GM18498 (cell line): ENCODE measurements at regions not wholly inside any gene's neighbourhood (a gene's known extent, or its start where the extent isn't known, plus 50 kb on each side); places are given as distances from the start of the nearest gene placed in this dataset.

Source experiments
- ATAC-seq: cut with Tn5 transposase; IDR thresholded peaks from one replicate; pipeline ENCODE4 v1.9.1; 2021; ENCODE audit warnings: mild to moderate bottlenecking, moderate library complexity; ENCODE audit not compliant: unreplicated experiment

DNA sequence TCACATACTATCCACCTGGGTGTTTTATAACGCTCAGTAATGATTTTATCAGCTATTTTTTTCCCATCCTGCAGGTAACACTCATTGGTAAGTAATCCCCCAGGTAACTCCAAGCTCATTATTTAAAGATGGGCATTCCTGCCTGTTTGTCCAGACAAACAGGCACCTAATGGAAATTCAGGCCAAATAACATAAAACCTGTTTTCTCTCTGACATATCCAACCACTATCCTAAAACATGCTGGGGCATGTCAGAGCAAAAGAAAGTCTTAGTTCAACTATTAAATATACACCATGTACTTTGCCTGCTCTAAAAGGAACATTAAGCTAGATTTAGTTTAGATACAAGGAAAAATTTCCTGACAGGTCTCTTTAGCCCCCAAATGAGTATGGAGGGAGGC lies 987.7 kb downstream of the TTLL7 start:
- ATAC-seq: no peak

DNA sequence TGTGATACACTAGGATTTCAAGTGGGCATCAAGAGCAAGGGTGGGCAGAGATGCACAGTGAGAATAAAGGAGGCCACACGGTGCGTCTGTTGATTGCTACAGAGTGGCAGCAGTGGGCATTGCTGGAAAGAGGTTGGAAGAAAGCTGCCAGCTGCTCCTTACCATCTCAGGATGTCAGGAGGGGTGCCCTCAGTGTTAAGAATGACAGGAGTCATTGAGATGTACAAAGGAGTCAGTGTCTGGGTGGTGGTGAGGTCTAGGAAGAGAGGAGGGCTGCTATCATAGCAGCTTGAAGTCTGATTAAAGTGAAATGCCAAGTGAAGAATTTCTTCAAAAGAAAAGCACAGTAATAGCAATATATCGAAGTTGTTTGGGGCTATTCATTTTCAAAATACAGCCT lies 992.7 kb downstream of the TTLL7 start:
- no peak for ATAC-seq

DNA sequence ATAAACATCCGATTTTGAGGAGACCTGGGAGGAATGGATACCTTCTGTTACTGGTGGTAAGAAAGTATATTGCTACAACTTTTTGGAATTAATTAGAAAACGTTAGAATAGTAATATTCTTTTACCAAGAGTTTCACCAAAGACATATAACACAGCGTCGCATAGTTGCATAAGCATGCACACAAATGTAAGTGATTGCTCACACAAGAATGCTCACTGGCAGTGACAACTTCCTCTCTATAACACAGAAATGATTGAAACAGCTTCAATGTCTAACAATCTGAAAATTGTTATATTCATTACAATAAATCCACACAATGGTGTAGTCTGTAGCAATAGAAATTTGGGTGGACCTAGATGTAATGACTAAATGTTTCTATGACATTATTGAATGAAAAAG lies 998.6 kb downstream of the TTLL7 start:
- no peak for ATAC-seq

DNA sequence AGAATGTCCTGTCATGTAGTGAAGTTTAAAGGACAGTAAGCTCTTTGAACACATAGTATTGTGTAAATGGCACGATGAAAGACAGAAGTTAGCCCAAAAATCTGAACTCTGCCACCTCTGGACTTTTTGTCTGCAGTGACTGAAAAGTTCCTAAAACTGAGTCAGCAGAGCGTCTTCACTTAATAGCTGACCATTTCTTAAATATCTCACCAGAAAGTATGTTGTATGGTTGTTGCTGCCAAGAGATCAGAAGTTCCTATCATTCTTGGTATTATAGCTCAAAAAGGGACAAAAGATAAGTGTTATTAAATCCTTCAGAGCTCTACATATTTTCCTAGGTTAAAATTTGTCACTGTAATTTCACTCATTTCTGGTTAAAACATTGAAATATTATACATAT lies 1003.0 kb downstream of the TTLL7 start:
- ATAC-seq: no peak

DNA sequence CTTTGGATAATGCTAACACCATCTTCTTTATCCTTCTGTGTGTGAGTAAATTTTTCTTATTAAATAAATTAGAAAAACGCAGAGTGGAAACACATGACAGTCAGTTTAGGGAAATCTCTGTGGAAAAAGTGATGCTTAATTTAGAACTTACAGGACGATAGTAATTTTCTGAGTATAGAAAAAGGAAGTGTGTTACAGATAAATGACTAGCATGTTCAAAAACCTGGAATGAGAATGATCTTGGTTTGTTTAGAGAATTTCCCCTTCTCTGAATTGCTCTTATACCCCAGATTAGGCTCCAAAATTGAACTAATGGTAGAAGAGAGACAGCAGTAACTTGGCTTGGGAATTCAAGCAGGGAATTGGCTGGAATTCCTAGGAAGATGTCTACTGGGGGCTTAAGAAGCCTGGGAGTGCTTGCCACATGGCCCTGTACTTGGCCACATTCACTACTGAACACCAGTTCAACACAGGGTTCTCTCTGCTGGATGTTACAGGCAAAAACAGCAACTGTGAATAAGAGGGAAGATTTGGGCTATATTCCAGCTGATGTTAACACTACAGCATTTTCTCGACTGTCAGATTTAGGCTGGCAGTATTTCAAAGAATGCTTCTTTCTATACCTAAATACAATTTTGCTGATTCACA lies 1004.2 kb downstream of the TTLL7 start:
- no peak for ATAC-seq

DNA sequence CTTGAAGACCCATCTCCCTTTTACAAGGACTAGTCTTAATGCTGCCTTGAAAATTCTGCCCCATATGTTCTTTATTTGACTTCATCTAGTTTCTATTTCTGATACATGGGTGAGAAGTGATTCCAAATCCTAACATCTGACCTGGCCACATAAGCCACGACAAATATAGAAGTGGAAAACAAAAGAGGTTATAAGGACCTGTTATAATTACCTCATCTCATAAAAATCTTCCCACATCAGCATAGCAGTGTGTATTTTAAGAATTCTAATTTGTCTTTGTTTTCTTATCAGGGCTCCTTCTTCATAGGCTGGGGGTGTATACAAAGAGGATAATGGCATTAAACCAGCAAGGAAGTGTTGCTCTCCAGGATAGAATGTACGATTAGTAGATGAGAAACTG lies 1007.4 kb downstream of the TTLL7 start:
- ATAC-seq: no peak

DNA sequence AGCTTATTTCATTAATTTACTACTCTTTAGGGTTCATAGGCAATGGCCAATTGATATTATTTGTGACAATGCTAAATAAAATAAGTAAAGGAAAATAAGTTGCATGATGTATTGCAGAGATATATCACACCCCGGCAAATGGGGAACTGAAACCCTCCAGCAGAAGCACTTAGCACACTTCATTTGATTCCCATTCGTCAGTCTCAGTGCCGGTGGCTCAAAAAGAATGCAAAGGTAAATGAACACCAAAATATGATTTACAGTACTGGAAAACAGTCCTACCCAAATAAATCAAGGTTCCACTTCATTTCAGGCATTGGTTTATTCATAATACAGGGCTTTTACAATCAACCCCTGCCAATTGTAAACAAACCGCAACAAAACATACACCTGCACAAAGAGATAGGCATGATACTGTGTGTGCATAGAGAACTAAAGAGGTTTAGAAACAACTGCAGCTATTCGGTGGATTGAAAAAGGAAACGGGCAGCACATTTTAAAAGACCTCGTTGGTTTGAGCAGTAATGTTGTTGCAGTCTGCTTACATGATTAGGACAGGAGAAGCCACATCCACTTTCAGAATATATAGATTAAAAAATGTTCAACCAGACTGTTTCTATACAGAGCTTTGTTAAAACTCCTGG lies 1019.2 kb downstream of the TTLL7 start:
- ATAC-seq: peak; percentile 99

DNA sequence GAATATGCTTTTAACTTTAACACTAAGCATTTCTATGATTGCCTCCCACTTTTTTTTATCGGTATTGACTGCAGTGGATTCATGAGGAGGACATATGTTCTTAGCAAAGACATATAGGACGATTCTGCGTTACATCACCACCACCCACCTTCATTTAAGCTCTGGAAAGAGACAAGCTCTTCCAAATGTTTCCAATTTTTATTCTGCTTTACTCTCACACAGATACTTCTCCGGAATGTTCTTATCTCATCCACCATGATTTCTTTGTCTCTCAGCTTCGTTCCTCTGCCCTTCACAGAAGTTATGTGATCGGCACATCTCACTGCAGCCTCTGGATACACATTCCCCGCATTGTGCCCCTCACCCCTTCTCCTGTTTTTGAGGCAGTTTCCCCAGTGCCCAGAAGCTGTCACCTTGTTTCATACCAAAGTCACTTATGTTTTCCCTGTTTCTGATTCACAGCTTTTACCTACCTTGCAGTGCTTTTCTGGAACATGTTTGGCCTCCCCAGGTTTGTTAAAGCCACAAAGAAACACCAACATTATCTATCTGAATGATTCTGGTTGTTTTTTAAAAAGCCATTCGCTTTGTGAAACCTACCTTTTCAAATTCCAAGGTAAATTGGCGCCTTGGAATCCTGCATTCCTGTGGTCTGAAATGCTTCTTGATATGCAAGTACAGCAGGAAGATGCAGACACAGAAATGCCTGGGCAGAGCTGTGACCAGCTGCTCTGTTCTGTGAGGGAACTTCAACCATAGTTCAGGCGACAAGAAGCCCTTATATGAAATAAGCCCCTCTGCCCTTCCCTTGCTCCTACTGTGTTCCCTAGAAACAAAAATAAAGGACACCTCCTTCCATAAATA lies 1020.2 kb downstream of the TTLL7 start:
- ATAC-seq: no peak

DNA sequence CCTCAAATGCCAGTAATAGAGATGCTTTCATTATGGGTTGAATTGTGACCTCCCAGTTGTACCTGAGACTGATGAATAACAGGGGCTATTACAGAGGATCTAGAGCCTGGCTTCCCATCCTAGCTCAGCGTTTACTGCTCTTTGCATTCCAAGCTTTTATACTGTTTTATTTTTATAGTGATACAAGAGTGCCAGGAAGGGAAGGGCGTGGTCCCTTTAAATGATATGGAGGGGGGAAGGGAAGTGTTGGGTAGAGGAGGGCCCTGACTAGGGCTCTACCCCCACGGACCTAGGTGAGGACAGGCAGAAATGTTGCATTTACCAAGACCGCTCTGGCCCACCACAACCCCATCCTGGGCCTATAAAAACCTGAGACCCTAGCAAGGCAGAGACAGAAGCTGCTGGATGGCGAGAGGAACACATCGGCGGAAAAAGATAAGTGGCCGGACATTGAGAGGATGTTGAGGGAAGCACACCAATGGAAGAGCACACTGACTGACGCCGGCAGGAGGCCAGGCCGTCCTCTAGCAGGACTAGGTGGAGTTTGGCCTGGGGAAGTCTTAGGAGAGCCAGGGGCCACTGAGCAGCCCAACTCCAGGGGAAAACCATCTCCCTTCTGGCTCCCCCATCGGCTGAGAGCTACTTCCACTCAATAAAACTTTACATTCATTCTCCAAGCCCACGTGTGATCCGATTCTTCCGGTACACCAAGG lies 1025.9 kb downstream of the TTLL7 start:
- ATAC-seq: no peak

DNA sequence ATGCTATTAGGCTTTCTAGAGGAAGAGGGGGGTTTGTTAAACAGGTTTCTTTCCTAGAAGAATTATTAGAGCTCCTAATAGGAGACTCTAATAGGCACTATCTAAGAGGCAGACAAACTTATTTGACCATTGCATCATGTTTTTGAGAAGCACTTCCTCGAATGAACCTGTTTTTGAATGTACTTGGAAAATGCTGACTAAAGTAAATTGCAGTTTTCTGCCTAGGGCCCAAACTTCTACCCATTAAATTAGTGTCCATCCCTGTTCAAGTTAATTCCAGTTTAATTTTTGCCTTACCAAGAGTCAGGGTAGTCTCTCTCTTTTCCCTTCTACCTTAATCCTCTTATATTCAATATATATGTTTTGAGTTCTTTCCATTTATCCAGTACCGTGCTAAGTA lies 1029.6 kb downstream of the TTLL7 start:
- ATAC-seq: no peak

DNA sequence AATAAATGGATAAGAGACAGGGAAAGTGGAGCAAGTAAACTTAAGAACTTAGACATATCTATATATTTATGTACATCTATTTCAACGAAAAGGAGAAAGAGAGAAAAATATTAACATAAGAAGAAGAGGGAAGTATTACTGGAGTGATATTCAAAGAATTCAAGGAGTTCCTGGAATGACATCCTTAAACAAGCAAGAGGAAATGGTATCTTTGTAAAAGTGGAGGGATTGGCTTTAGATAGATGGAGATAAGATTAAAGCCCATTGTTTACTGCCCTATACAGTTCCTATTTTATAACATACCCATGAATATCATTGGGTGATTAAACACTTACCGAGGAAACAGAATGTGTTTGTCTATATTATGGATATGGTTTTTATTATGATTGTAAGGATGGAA lies 1036.3 kb downstream of the TTLL7 start:
- no peak for ATAC-seq

DNA sequence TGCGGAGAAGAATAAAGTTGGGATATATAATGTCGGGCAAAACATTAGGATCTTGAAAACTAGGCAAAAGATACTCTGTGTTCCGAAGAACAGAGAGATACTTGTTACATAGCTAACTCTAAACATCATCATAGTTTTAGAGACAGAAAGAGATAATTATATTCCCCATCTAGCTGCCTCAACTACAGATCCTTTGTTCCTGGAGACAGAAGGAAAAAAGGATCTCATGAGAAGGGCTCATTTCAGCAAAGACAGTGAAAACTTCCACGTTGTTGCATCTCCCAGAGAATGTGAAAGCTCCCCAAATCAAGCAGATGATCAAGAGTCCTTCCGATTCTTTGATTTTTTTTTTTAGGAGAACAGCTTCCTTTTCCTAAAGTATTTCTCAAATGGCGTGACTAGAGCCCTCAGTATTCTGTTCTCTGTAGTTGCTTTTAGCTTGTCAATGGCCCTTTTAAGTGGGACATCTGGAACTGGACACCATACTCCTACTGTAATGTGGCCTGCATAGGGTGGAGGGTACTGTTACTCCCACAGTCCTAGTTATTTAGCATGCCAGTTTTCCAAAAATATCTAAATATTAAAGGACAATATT lies 1048.2 kb downstream of the TTLL7 start:
- no peak for ATAC-seq

DNA sequence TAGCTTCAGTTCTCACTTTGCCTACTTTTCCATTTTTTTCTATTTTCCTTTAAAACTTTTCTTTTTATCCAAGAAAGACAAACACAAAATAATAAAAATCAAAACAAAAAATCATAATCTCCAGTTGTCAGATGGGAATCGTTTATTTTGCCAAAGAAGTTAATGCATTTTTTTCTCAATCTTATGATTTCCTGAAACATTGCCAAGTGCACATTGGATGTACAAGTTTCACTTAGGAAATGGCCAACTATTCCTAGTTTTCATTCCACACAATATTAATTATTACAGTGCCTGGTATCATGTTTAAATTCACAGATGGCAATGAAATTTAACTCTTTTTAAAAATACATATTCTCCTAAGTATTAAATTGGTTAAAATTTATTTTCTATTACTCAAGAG lies 1050.5 kb downstream of the TTLL7 start:
- ATAC-seq: no peak

DNA sequence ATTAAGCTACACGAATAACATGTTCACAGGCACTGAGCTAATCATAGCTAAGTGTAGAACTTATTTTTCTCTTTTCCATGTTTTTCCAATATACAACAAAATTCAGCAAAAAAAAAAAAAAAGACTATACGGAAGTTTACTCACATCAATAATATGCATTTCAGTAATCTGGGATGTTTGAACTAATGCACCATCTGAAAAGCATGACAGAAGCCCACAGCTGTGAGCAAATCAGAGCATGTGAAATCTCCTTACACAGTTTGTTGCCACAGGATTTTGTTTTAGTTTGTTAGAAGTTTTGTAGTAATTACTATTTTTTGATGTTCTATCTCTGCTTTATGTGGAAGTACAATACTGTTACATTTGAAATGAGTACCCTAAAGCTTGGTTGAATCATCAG lies 1051.7 kb downstream of the TTLL7 start:
- no peak for ATAC-seq

DNA sequence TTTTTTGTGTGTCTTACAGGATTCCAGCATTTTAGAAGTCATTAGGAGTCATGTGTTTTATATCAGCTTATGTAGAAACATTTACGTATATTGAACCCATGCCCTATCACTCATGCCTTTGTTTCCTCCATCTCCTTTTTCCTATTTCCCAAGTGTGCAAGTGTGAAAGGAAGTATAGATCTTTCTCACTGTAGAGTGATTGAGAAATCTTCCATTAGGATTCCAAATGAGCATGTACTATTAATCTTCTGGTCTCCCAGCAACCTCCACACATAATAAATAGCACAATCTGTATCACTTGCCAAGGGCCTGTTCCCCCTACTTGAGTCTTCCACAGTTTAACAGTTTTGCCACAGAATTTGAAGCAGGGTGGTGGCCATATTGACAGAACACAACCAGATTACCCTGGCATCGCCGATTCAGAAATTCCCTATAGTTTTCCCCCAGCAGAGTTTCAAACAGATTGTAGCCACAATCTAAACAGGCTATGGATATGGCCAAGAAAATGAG lies 1052.8 kb downstream of the TTLL7 start:
- ATAC-seq: no peak

DNA sequence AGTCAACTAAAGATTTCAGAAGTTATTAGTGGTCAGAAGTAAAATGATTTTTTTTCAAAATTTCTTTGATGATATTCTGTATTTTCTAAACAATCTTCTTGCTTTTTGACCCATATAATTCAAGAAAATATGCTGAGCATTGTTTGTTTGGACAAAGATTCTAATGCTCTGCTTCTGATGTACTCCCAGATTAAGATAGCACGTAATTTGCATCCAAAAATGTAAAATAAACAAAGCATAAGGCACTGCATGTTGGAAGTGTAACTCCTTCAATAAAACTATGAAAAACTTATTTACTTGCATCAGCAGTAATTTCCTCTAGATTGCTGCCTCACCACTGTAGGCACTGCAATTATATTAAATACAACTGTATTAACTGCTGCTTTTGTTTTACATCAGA lies 1054.1 kb downstream of the TTLL7 start:
- no peak for ATAC-seq

DNA sequence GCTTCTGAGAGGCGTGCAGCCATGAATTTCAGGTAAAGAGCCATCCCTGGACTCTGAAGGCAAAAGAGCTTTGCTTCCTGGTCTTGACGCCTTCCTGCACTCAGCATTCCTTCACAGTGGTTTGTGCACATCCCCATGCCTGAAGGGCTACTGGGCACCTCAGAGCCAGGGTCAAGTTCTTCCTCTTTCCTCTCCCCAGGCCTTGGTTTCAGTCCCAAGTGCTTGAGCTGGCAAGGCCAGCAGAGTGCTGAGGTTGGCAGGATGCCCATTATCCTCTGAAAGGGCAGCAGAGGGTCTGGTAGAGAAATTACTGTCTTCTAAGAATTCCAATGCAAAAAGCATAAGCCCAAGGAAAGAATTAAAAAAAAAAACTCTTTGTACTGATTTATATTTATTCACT lies 1064.9 kb downstream of the TTLL7 start:
- no peak for ATAC-seq

DNA sequence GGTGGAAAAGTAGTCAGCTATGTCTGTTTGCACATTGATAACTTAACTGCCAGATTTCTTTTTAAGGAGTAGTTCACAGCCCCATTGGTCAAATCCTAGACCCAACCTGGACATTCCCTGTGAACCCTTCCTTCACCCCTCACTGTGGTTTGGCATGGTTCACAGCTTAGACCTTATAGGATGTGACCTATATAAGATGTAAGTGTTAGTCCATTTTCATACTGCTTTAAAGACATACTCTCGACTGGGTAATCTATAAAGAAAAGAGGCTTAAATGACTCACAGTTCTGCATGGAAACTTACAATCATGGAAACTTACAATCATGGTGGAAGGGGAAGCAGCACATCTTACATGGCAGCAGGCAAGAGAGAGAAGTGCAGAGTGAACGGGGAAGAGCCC lies 1066.2 kb downstream of the TTLL7 start:
- ATAC-seq: no peak

DNA sequence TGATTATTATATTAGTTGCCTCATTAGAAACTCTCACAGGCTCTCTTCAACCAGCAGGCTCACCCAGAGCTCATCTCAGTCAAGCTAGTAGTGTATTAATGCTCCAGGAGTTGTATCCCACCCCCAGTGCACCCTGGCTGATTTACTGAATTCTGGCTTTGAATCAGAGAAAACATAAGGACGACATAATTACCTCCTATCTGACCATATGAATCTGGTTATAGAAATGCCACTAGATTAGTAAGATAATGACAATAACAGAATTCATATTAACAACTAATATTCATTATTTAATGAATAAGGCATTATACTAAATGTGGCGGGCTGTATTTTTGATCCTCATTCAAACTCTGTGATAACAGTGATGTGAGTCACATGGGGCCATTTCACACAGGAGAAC lies 1066.7 kb downstream of the TTLL7 start:
- ATAC-seq: no peak

DNA sequence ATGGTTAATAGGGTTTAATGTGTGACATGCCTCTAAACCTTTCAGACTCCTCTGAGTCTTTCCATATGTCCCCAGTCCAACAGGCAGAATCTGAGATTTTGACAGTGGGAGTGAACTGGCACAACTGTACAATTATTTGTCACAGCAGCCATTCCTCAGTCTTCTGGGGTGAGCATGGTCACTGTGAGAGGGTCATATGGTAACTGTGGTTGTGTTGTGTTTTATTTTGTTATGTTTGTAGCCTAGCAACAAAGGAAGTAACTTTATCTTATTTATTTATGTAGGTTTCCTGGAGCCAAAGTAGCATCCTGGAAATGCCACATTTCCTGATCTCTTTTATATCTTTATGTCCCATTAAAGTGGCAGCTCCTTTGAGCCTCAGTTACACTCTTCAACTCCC lies 1067.9 kb downstream of the TTLL7 start:
- no peak for ATAC-seq

DNA sequence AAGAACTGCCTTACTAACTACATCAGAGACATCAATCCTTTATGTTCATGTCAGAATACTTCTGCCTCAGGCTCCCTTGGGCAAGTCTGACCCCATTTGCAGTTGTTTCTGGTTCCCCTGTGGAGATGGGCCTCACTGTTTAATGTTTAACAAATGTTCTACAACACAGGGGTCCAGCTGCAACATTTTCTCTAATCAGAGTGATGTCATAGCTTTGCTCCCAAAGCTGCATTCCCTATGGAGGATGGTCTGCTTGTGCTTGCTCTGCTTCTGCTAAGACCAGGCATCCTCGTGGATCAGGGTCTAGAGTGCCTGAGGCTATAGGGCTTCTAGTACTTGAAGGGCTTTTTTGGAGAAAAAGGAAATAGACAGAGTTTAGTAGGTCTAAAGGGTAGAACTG lies 1071.2 kb downstream of the TTLL7 start:
- no peak for ATAC-seq
